ENCODE measurements at regions not wholly inside any gene's neighbourhood (a gene's known extent, or its start where the extent isn't known, plus 50 kb on each side); places are given as distances from the start of the nearest gene placed in this dataset.

DNA sequence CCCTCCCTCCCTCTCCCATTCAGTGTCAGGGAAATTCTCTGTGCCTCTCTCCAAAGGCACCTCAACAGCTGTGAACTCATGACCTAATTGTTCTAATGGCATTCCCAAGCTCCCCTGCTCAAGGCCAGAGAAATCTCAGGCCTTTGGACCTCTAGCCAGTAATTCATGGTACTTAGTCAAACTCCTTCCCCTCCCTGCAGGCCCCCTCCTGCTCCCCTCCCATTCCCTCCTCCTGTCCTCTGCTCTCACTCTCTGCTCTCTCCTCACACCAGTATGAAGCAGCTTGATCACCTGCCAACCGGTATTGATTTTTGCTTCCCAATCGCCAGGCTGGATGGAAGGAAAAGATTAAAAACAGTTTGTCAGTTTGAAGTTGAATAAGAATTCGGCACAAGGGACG, 370.5 kb upstream of the PBX1 start:
- peaks cover 0 to 5% (median 0%) of the 10 kb centered on the region in 12 donors for H3K9me3 ChIP-seq
- no peaks in the 10 kb centered on the region for H3K4me1 ChIP-seq
- 45 to 54% (median 52%) methylated on average over 4 of the region's 4 CpGs for WGBS, 4 donors
- peak in 1 of 4 donors; percentile 26 for ATAC-seq
- no peak overlapping the region for H3K27ac ChIP-seq
- H3K36me3 ChIP-seq = no peaks in the 10 kb centered on the region
- no peak for TF ChIP-seq POLR2A (IDR thresholded peaks at IDR 0.05)
- intact Hi-C loops (cut with DNase I) = no loop called here
- H3K27me3 ChIP-seq = no peaks in the 10 kb centered on the region
- DNase-seq = no peak
- H3K4me3 ChIP-seq = no peak overlapping the region

GRCh38 chr1:164191191-164191590, 367.8 kb upstream of the PBX1 start:
- no peak for TF ChIP-seq CTCF (IDR thresholded peaks at IDR 0.05)
- TF ChIP-seq POLR2A (IDR thresholded peaks at IDR 0.05) = no peak
- DNase-seq (no peak), ATAC-seq (no peak)
- H3K4me1 ChIP-seq = no peaks in the 10 kb centered on the region
- no peak overlapping the region for H3K27ac ChIP-seq
- intact Hi-C loops (cut with DNase I) = no loop called here
- H3K9me3 ChIP-seq = peaks cover 0 to 16% (median 0%) of the 10 kb centered on the region in 12 donors
- no peaks in the 10 kb centered on the region for H3K27me3 ChIP-seq
- no peak overlapping the region for H3K4me3 ChIP-seq
- no peaks in the 10 kb centered on the region for H3K36me3 ChIP-seq

GRCh38 chr1:164210211-164210739, 348.7 kb upstream of the PBX1 start:
- DNase-seq (no peak), ATAC-seq (peak in 3 of 4 donors; percentile 34 to 83 (median 82))
- 53 to 80% (median 63%) methylated on average over 3 of the region's 3 CpGs for WGBS, 4 donors
- Histone ChIP-seq H3K4me3 (no peak overlapping the region), H3K27me3 (no peaks in the 10 kb centered on the region), H3K27ac (no peak overlapping the region), H3K36me3 (no peaks in the 10 kb centered on the region), H3K9me3 (no peaks in the 10 kb centered on the region), H3K4me1 (peaks cover 0 to 5% (median 0%) of the 10 kb centered on the region in 12 donors)
- intact Hi-C loops (cut with DNase I) = no loop called here
- no peak for TF ChIP-seq POLR2A (IDR thresholded peaks at IDR 0.05)
- TF ChIP-seq CTCF (IDR thresholded peaks at IDR 0.05) = no peak

DNA sequence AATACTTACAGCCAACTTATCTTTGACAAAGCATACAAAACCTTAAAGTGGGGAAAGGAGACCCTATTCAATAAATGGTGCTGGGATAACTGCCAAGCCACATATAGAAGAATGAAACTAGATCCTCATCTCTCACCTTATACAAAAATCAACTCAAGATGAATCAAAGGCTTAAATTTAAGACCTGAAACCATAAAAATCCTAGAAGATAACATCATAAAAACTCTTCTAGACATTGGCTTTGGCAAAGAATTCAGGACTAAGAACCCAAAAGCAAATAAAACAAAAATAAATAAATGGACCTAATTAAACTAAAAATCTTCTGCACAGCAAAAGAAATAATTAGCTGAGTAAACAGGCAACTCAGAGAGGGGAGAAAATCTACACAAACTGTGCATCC, 335.6 kb upstream of the PBX1 start:
- Histone ChIP-seq H3K36me3 (no peaks in the 10 kb centered on the region), H3K4me3 (no peak overlapping the region), H3K27ac (no peak overlapping the region), H3K4me1 (no peaks in the 10 kb centered on the region), H3K9me3 (peaks cover 0 to 8% (median 0%) of the 10 kb centered on the region in 12 donors), H3K27me3 (no peaks in the 10 kb centered on the region)
- intact Hi-C loops (cut with DNase I) = no loop called here
- ATAC-seq = no peak
- no peak for DNase-seq
- TF ChIP-seq POLR2A (IDR thresholded peaks at IDR 0.05) (no peak), CTCF (IDR thresholded peaks at IDR 0.05) (no peak)

- Histone ChIP-seq H3K27me3 (no peaks in the 10 kb centered on the region), H3K4me1 (no peaks in the 10 kb centered on the region), H3K4me3 (no peak overlapping the region), H3K27ac (no peak overlapping the region), H3K36me3 (no peaks in the 10 kb centered on the region), H3K9me3 (peaks cover 0 to 8% (median 0%) of the 10 kb centered on the region in 12 donors)
- intact Hi-C loops (cut with DNase I) = no loop called here
- ATAC-seq (no peak), DNase-seq (no peak)
- TF ChIP-seq CTCF (IDR thresholded peaks at IDR 0.05) = no peak
- no peak for TF ChIP-seq POLR2A (IDR thresholded peaks at IDR 0.05)
- 76 to 91% (median 87%) methylated on average over 2 of the region's 2 CpGs for WGBS, 4 donors
These were observed 334.0 kb upstream of the PBX1 start for GRCh38 chr1:164225011-164225410.

Data from heart left ventricle (tissue), 16 donors.